GM19240 (cell line): ENCODE measurements at regions not wholly inside any gene's neighbourhood (a gene's known extent, or its start where the extent isn't known, plus 50 kb on each side); places are given as distances from the start of the nearest gene placed in this dataset.

Experiments used
- DNase-seq: peaks from one replicate; pipeline ENCODE4 v3.0.0; 2011; ENCODE audit warnings: low spot score; ENCODE audit not compliant: insufficient read length

- no peak for DNase-seq
Observed at GRCh38 chr3:18886331-18886730, 262.0 kb upstream of the KCNH8 start.

DNA sequence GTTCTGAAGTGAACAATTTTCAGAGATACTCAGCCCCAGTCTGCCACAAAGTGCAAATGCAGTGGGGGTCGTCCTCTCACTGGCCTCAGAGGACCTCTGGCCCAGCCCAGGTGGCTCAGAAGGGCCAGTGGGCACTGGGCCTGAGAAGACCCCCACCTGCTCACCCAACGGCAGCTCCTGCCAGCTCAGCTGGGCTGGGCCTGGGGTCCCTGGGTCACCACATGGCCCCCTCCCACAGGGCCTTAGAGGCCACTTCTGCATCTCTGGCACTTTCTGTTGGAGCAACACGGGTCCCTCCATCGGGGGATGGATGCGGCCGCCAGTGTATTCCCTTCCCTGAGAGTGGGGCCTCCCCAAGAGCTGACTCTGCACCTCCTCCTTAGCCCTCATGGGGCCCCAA, 262.7 kb upstream of the KCNH8 start:
- DNase-seq = no peak

GRCh38 chr3:18883571-18883970, 264.7 kb upstream of the KCNH8 start:
- DNase-seq = no peak

GRCh38 chr3:18880691-18881090, 267.6 kb upstream of the KCNH8 start:
- DNase-seq = no peak

- no peak for DNase-seq
Observed at GRCh38 chr3:18872466-18872865, 275.8 kb upstream of the KCNH8 start.

DNA sequence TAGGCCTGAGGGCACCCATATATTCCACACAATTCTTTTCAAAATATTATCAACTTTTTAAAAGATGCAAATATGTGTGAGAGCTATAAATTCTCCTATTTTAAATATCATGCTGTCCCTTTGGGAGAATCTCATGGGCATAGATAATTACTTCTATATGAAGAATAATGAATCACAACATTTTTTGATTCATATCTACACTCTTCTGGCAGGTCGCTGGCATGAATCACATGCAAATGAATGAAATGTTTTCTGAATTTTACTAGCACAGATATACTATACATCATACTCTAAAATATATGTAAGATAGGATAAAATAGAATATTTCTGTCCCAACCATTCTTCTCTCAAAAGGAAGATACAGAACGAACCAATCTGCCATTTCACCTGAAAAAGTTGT, 277.7 kb upstream of the KCNH8 start:
- DNase-seq = no peak

GRCh38 chr3:18870074-18870640, 278.2 kb upstream of the KCNH8 start:
- no peak for DNase-seq

- no peak for DNase-seq
Observed at GRCh38 chr3:18868911-18869689, 279.2 kb upstream of the KCNH8 start.

DNA sequence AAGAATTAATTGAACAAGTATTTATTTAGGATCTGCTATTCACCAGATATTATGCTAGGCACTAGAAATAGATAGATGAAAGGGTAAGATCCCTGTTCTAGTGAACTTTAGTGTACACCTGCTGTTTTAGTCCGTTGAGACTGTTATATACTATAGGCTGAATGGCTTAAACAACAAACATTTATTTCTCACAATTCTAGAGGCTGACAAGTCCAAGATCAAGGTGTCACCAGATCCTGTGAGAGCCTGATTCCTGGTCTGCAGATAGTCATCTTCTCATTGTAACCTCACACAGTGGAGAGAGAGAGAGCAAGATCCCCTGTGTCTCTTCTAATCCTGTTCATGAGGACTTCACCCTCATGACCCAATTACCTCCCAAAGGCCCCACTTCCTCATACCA, 281.4 kb upstream of the KCNH8 start:
- no peak for DNase-seq

DNA sequence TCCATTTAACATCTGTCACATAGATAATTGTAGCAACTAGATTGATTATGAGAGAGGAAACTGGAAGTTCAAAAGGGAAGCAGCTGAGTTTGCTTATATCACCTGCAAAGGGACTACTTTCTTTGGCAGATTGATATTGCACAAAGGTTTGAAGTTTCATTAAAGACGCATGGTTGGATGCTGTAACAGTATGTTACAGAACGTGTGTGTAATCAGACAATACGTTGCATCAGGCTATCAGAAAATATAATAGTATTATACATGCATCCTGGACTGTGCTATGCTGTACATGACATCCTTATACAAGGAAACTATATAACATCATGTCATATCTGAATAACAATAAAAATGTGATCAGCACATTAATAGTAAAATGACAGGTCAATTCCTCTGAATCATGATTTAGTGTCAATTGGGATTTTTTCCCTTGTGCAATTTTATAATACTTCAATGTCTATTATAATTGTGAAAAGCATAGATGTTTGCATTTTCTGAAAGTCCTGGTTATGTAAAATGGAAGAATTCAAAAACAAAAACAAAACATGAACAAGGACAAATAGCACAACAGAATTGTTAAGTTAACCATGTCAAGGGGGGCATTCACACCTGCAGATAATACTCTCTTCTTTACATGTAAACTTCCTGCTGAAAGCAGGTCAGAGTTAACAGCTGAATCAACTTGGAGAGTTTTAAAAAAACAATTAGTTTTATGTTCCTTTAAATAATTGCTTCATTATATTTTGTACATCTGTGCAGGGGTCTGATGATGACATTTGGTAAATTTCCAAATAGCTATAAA, 283.2 kb upstream of the KCNH8 start:
- DNase-seq = no peak

DNA sequence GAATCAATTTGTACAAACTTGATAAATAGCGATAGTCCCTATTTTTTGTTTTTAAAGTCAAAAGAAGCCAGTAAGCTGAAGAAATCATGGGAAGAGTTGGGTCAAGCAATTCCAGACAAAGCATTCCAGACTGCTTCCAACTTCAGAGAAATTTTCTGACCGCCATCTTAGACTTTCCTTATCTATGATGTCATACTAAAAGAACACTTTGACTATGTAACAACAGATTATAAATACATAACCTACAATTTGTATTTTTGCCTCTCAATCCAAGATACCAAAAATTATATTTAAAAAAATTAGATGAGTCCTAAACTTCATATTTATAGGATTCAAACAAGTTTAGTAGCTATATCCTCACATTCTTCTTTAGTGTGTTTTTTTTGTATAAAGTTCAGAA, 286.2 kb upstream of the KCNH8 start:
- DNase-seq = no peak

DNA sequence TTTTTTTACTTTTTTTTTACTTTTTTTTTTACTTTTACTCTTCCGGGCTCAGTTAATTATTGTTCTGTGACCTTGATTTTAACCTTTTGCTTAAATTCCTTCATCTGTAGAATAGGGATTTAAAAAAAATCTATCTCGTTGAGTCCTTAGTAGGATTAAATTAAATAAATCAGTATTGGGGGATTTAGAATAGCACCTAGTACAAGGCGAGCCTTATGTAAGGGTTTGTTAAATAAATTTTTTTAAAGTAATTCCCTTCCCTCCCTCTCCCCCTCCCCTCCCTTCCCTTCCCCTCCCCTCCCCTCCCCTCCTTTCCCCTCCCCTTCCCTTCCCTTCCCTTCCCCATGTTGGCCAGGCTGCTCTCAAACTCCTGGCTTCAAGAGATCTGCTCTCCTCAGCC, 287.2 kb upstream of the KCNH8 start:
- no peak for DNase-seq

DNA sequence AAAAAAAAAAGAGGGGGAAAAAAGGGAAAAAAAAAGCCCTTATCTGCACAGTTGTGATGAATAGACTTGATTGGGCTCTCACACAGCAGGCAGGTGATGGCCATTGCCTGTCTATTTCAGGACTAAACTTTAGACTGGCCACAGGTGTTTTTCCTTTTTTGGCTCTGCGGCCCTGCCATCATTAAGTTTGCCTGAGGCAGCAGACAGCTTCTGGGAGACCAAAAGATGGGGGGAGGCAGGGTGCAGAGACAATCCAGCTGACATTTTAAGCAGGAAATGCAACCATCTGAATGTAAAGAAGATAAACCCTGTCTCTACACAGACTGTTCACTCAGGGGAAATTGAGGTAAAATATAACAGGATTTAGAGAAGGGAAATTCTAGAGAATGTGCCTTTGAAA, 295.0 kb upstream of the KCNH8 start:
- DNase-seq = no peak

DNA sequence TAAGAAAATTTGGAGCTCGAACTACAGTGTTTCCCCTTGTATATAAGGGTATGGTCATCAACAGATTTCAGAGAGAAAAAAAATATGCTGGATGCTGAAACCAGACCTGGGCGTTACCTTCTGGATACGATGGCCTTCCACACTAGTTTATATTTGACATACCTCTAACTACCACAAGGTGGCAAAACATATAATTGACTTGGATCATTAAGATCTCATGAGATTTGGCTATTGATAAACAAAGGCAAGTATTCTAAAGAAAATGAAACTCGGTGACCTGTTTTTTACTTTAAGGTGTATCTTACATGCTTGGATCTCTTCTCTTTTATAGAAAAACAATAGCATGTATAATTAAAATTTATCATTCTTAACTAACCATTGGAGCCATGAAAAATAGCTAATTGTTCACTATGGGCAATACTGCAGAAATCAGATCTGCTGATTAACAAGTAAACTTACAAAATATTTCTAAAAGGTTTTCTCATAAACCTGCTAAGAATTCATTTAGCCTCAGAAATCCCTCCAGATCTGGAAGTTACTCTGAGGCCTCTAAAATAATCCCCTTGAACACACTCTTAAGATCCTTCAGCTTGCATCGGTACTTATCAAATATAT, 300.6 kb upstream of the KCNH8 start:
- no peak for DNase-seq

GRCh38 chr3:18843983-18844382, 304.3 kb upstream of the KCNH8 start:
- no peak for DNase-seq

DNA sequence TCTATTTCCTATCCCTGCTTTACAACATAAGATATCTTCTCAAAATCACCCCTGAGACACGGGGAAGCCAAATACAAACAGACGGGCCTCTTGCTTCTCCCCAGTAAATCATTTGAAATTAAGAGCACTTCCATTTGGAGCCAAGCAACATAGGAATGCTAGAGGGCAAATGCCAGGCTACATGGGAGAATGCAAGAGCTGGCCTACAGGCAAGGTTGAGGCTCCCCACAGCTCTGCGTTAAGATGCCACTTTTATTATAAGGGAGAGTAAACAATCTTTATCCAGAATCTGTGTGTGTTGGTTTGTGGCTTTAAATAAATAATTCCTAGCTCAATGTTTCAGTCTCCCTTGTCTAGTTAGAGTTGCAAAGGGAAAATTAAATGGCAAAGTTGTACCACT, 305.1 kb upstream of the KCNH8 start:
- DNase-seq = no peak

- no peak for DNase-seq
Observed at GRCh38 chr3:18841422-18842343, 306.6 kb upstream of the KCNH8 start.

- DNase-seq = no peak
Observed at GRCh38 chr3:18840535-18841137, 307.7 kb upstream of the KCNH8 start.

- DNase-seq = no peak
Observed at GRCh38 chr3:18838758-18839157, 309.6 kb upstream of the KCNH8 start.

DNA sequence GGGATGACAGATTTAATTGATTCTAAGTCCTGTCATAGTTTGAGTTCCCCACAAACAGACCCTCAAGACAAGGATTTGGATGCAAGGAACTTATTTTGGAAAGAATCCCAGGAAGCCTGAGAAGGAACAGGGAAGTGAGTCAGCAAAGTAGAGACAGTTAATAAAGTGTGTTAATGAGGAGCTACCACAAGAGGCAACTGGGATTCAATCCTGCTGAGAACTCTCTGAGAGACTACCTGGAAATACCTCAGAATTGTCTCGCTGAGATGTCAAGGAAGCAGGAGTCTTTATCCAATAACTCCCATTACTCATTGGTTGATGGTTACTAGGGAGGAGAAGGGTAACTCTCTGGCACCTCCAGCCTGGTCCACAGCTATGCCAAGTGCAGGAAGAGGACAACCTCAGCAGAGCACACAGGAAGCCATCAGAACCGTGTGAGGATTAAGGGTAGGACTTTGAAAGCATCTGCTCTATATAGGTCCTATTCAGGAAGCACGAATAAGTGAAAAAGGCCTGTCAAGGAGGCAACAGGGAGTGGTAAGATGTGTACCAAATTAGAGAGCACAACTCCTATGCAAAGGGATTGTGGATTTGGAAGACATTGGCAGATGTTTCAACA, 311.1 kb upstream of the KCNH8 start:
- no peak for DNase-seq
